ENCODE measurements at regions not wholly inside any gene's neighbourhood (a gene's known extent, or its start where the extent isn't known, plus 50 kb on each side); places are given as distances from the start of the nearest gene placed in this dataset.

DNA sequence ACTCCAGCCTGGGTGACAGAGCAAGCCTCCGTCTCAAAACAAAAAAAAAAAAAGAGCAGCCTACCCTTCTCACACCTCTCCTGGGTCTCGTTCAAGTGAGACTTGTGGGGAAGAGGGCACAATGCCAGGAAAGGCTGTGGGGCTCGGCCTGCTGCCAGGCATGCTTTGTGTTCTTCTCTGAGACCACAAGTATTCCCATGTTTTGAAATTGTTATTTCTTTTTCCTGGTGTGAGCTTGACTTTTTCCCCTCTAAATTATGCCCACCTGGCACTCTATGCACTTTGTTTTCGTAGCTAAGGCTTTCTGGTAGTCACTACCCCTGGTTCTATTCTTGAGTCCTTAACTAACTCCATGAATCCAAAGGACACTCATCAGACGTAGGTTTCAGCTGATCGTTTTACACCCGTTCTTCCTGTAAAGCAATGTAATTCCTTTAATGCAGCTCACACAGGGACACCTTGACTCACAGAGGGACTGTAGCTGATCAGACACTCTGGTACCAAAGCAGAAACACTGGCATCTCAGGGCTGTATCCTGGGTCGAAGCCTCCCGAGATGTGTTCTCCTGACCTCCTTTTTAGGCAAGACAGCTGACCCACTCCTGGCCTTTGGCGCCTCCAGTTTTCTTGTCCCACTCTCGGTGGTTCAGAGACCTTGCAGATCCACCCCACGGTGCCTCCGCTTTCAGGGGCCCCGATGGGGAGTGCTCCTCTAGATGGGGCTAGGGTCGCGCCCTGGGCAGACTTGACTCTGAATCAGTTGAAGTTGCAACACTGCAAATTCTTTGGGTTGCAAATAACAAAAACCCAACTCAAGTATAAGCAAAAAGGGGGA, 193.3 kb upstream of the AGAP1 start:
- DNase-seq (ENCODE audit: low read depth in 1 of 2, low spot score in 1 of 2): no peak

DNA sequence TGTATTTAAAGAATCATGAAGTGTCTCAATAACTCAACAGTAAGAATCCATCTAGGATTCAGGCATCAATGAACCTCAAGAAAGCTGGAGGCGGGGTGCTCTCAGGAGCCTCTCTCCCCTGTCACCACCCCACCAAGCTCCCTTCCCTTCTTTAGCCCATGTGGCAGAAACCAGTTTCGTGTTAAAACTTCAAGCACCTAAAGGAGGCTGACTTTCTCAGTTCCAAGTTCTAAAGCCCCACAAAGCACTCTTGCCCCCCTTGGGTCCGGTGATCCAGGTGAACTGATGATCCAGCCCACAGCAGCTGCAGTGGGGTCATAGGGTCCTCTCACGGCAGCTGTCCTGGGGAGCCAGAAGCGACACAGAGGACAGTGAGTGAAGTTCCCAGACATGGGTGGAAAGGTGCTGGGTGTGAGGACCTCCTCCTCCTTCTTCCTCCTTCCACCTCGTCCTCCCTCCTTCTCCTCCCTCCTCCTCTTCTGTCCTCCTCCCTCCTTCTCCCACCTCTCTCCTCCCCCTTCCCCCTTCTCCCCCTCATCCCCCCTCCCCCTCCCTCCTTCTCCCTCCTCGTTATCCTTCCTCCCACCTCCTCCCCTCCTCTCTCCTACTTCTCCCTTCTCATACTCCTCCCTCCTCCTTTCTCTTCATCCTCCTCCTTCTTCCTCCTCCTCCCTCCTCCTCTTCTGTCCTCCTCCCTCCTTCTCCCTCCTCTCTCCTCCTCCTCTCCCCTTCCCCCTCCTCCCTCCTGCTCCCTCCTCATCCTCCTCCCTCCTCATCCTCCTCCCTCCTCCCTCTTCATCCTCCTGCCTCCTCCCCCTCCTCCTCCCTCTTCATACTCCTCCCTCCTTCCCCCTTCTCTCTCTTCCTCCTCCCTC, 192.4 kb upstream of the AGAP1 start:
- no peak for DNase-seq (ENCODE audit: low read depth in 1 of 2, low spot score in 1 of 2)

DNA sequence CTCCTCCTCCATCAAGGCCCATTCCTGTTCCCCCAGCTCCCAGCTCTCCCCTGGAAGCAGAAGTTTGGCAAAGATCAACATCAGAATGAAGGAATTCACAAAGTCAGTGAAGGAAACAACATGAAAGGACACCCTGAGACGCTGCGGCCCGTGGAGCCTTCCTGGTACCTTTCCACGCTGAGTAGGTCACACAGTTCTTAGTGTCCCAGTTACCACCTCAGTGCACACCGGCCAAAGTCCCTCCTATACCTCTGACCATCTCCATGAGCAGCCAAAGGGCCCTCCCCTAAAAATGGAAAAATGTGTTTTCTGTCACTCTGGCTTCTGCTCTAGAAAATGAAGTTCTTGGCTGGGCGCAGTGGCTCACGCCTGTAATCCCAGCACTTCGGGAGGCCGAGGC, 191.6 kb upstream of the AGAP1 start:
- DNase-seq (ENCODE audit: low read depth in 1 of 2, low spot score in 1 of 2): no peak

DNA sequence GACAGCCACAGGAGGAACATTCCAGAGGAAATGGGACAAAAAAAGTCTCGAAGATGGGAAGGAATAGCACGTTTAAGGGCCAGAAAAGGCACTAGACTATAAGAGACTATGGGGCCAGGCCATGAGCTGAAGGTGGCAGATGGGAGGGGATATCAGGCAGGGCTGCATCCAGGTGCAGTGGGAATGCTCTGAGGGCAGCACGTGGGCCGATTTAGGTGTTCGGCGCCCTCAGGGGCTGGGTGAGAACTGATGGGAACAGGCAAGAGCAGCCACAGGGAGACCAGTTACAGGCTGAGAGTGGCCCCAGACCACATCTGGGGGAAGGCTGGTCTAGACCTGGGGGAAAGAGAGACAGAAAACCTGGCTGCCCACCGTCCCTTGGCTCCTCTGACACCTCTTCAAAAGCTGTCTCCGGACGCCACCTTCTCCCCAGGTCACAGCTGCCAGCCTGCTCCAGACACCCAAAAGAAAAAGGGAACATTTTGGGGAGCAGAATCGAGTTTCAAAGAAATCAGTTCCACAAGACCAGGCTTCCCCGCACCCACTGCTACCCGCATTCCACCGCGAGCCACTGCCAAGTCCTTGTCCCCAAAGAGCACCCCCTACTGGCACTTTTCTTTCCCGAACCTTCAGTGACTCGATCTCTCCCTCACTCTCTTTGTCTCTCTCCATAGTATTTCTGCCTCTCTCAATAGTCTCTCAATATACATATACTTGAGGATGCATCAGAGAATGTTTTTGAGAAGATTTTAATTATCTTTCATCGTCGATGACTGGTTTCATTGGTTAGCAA, 190.1 kb upstream of the AGAP1 start:
- no peak for DNase-seq (ENCODE audit: low read depth in 1 of 2, low spot score in 1 of 2)

DNA sequence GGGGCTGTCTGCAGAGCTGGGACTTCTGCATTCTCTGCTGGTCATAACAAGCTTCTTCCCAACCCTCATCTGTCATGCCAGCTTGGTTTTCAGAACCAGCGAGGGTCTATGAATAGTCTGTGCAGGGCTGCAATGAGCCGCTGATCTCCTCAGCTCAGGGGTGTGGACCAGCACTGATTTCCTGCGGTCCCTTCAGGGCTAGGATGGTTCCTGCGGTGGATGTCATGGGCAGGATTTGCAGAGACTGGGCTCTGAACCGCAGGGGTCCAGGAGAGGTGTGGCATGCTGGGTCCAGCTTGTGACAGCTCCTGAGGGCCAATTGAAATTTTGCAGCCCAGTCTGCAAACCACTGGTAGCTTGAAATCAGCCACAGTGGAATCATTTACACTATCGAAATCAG, 188.2 kb upstream of the AGAP1 start:
- no peak for DNase-seq (ENCODE audit: low read depth in 1 of 2, low spot score in 1 of 2)

DNA sequence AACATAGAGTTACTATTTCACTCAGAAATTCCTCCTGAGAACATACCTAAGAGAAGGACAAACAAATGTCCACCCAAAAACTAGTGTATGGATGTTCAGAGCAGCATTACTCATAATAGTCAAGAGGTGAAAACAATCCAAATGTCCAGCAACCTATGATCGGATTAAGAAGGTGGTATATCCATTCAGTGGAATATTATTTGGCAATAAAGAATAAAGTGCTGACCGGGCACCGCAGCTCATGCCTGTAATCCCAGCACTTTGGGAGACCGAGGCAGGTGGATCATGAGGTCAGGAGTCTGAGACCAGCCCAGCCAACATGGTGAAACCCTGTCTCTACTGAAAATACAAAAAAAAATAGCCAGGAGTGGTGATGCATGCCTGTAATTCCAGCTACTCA, 182.8 kb upstream of the AGAP1 start:
- no peak for DNase-seq (ENCODE audit: low read depth in 1 of 2, low spot score in 1 of 2)

DNA sequence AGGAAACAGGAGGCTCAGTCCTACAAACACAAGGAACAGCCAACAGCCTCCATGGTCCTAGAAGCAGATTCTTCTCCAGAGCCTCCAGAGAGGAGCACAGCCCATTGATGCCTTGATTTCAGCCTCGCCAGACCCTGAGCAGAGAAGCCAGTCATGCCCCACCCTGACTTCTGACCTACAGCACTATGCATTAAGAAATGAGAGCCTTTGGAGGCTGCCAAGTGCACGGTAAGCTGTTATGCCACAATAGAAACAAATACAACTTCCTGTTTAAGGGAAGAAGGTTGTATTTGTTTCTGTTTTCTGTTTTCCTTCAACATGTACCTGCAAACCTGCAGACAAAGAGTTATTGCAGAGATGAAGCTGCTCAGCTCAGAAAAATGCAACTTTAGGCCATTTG, 181.3 kb upstream of the AGAP1 start:
- no peak for DNase-seq (ENCODE audit: low read depth in 1 of 2, low spot score in 1 of 2)

DNA sequence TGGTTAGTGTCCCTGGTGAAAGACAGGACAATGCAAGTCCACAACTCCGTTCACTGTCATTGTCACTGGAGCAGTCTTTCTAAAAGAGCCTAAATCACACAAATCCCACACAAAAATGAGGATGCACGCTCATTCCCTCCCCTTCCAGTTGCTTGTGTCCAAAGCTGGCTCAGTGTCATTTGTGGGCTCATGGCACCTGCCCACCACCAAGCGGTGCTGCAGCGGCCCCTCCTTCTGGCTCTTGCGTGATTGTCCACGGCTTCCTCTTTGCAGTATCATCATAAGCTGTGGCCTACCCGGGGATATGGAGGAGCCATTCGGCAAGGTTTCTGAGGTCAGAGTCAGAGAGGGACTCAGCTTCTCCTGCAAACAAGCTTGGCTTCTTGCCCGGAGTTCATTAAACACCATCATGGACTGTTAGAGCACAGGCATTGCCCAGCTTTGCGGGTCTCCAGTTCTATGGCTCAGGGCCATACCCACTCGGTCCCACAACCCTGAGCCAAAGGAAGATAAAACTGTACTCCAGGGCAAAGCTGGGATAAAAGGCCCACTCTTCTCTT, 179.4 kb upstream of the AGAP1 start:
- no peak for DNase-seq (ENCODE audit: low read depth in 1 of 2, low spot score in 1 of 2)

DNA sequence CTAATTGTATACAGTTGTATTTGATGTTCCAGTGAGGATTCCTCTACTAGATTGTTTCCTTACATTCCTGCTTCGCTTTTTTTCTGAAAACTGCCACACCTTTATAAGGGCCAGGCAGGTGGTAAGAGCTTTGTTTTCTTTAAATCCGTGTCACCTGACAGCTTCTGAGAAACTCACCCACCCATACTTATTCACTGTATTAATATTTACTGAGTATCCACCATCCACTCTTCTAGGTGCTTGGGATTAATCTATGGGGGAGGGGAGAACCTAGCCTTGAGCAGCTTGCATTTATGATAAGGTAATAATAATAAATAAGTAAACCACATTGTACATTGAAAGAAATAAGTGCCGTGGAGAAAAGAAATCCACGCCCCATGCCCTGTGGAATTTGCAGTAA, 174.7 kb upstream of the AGAP1 start:
- no peak for DNase-seq (ENCODE audit: low read depth in 1 of 2, low spot score in 1 of 2)

DNA sequence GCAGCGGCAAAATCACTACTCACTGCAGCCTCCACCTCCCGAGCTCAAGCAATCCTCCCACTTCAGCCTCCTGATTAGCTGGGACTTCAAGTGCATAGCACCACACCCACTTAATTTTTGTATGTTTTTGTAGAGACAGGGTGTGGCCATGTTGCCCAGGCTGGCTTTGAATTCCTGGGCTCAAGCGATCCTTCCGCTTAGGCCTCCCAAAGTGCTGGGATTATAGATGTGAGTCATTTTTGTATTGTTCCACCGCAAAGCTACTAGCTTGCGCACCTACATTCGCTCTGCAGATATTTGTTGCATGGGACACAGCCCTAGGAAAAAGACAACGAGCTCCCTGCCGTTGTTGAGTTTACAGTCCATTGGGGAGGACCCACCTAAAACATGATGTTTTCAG, 173.5 kb upstream of the AGAP1 start:
- DNase-seq (ENCODE audit: low read depth in 1 of 2, low spot score in 1 of 2): no peak

DNA sequence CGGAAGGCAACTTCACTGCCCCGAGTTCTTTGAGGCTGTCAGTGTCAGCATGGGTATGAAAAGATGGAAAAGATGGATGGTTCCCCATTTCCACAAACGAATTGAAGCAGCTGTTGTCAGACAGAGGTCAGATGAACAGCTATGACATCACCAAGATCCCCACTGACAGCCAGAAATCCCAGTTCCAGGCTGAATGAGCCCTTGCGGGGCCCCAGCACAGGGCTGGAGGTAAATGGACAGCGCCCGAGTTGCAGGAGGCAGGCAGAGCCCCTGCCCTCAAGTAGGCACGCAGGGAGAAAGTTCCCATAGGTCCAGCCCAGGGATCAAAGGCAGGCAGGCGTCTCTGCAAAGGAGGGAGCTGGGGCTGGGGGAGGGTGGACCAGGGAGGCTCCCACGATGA, 169.5 kb upstream of the AGAP1 start:
- DNase-seq (ENCODE audit: low read depth in 1 of 2, low spot score in 1 of 2): no peak

DNA sequence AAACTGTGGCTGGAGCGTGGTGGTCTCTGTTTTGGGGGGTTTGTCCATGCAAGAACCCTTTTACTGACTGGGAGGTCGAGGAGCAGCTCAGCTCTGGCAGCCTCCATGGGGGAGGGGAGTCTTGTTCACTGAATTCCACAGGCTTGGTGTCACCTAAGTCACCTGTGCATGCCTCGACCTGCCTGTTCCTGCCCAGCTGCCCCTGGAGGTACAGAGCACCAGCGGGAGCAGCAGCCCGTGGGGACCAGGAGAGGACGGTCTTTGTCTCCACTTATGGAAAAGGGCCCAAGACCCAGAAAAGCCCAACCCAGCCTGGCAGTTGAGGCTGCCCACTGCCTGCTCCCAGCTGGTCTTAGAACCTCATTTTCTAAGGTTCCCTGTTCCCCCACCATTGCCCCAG, 168.7 kb upstream of the AGAP1 start:
- DNase-seq (ENCODE audit: low read depth in 1 of 2, low spot score in 1 of 2): no peak

DNA sequence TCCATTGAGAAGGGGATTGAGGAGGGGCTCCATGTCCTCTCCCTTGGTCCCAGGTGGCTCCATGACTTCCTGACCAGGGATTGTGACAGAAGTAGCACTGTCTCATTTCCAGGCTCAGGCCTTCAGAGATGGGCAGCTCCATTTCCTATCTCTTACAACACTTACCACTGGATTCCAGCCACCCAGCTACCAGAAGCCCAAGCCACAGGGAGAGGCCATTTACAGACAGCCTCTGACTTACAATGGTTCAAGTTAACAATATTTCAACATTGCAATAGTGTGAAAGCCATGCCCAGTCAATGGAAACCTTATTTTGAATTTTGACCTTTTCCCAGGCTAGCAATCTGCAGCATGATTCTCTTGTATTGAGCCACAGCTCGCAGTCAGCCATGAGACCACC, 164.9 kb upstream of the AGAP1 start:
- DNase-seq (ENCODE audit: low read depth in 1 of 2, low spot score in 1 of 2): no peak

DNA sequence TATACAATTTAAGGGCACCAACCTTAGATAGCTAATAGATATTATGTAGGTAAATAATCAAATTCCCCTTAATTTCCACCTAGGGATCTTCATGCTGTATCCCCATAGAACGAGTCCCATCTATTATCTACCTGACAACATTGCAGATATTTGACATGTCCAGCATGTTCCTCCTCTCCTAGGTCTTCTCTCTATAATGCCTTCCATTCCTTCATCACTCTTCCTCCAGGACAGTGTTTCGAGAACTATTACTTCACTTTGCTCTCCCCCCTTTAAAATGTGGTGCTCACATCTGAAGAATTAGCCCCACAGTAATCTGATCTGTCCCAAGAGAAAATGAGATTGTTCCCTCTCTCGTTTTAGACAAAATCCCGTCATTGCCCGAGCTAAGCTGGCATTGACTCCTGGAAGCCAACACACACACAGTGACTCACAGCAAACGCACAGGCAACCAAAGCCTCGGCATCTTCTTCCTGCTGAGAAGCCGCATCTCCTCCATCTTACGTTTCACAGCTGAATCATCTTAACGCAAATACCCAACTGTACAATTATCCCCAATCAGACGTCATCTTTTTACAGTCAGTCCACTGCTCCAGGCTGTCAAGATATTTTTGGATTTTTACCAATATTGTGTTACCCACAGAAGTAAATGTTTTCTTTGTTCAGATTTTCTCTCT, 162.9 kb upstream of the AGAP1 start:
- no peak for DNase-seq (ENCODE audit: low read depth in 1 of 2, low spot score in 1 of 2)

DNA sequence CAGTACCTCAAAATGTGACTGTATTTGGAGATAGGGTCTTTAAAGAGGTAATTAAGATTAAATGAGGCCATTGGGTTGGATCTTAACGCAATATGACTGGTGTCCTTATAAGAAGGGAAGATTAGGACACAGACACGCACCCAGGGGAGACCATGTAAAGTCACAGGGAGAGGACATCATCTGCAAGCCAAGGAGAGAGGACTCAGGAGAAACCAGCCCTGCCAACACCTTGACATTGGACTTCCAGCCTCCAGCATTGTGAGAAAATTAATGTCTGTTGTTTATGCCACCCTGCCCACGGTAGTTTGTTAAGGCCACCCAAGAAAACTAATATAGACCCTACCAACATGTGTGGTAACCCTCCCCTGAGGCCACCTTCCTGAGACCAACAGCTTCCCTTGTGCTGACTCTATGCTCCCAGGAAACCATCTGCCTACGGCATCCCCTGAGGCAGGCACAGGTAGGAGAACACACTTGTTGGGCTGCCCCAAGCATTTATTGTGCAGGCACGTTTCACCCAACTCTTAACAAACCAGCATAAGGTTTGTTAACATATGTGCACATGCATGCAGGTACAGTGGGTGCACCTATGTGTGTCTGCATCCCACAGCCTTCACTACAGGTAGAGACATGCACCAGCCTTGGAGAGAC, 161.5 kb upstream of the AGAP1 start:
- no peak for DNase-seq (ENCODE audit: low read depth in 1 of 2, low spot score in 1 of 2)

DNA sequence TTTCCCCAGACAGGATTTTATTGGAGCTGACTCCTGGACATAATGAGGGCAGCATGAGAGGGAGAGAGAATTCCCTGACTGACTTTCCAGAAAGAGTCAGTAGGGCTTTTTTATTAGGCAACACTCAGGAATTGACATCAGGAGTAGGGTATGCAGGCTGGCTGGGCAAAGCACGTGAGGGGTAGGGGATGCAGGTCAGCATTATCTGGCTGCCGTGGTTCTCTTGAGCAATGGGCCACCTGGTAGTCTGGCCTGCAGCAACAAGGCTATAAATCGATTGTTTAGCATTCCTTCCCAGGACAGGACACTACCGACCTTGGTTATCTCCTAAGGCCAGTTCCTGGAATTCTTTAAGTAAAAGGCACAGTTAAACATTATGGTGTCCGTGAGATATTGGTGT, 160.8 kb upstream of the AGAP1 start:
- DNase-seq (ENCODE audit: low read depth in 1 of 2, low spot score in 1 of 2): no peak

DNA sequence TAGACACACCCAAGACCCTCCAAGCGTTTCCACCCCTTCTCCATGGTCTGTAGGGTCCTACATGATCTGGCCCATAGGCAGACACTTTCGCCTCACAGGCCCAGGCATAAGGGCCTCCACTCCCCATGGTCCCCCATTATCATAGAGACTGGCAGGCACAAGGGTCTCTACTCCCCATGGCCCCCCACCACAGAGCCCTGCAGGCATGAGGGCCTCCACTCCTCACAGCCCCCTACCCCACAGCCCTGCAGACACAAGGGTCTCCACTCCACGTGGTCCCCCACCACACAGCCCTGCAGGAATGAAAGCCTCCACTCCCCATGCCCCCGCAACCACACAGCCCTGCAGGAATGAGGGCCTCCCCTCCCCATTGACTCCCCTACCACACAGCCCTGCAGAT, 159.7 kb upstream of the AGAP1 start:
- DNase-seq (ENCODE audit: low read depth in 1 of 2, low spot score in 1 of 2): no peak

DNA sequence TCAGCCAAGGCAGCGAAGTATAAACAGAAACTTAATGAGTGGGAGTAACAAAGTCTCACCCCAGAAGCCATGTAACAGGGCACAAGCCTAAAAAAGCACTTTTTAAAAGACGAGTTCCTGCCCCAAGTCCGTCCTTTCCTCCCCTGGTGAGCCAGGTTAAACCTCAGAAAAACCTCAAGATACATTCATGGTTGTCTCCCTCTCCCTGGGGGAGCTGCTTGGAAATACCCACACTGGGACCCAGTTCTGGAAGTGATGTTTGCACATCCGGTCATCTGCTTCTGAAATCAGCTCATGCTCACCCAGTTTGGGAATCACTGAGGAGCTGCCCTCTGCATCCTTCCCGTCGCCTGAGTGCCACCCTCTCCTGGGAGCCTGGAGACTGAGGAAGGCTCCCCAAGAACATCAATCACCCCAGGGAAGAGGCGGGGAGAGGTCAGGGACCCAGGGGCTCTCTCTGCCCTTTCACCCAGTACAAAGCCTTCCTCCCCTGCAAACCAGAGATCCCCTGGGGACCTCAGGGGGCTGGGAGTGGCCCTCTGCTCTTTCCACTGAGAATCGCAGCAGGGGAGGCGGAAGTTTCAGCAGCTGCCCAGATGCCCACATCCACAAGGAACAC, 150.6 kb upstream of the AGAP1 start:
- DNase-seq (ENCODE audit: low read depth in 1 of 2, low spot score in 1 of 2): no peak

DNA sequence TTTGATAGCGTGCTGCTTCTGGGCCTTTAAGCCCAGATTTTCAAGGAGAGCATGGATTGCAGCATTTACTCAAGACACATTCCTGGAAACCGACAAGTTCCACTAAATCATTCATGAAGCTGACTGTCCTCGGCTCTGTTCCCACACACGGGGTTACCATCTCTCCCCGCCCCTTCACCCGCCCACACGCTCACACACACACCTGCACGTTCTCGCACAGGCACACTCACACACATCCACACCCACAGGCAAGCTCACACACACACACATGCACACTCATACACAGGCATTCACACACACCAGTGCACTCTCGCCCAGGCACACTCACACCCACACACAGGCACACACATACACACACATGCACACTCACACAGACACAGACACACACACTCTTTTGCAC, 150.0 kb upstream of the AGAP1 start:
- DNase-seq (ENCODE audit: low read depth in 1 of 2, low spot score in 1 of 2): no peak

DNA sequence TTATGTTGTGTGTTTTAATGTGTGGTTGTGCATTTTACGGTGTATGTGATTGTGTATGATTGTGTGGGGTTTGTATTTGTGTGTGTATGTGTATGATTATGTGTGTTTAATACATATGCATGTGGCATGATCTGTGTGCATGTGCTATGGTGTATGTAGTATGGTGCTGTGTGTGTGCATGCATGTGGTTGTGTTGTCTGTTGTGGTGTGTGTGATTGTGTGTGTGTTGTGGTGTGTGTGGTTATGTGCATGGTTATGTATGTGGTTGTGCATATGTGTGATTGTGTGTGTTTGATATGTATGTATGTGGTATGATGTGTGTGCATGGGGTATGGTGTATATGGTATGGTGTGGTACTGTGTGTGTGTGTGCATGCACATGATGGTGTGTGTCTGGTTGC, 148.1 kb upstream of the AGAP1 start:
- DNase-seq (ENCODE audit: low read depth in 1 of 2, low spot score in 1 of 2): no peak

All from activated T-helper 1 cell treated with anti-CD3 and anti-CD28 coated beads, Interleukin-2, amount 50 U/mL, for 16 hours (primary cell).